GM18909 (cell line): ENCODE measurements at regions not wholly inside any gene's neighbourhood (a gene's known extent, or its start where the extent isn't known, plus 50 kb on each side); places are given as distances from the start of the nearest gene placed in this dataset.
"Not testable (repeated sequence)": the region's sequence is repeated elsewhere in the genome, so short reads cannot be mapped to it uniquely, and the experiment has no call there.

Source experiments
- ATAC-seq: cut with Tn5 transposase; IDR thresholded peaks from one replicate; pipeline ENCODE4 v1.9.1; 2021; ENCODE audit warnings: mild to moderate bottlenecking; ENCODE audit not compliant: unreplicated experiment, poor library complexity

- peak; percentile 89 for ATAC-seq
These were observed 56.7 kb upstream of the GOLGA8R start for GRCh38 chr15:30470601-30471365.

DNA sequence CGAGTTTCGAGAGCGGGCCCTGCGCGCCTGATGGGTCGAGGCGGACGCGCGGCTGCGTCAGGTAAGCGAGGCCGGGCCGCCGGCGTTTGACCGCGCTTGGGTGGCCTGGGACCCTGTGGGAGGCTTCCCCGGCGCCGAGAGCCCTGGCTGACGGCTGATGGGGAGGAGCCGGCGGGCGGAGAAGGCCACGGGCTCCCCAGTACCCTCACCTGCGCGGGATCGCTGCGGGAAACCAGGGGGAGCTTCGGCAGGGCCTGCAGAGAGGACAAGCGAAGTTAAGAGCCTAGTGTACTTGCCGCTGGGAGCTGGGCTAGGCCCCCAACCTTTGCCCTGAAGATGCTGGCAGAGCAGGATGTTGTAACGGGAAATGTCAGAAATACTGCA is 57.3 kb upstream of the GOLGA8R start:
- ATAC-seq: not testable (repeated sequence)

- not testable (repeated sequence) for ATAC-seq
These were observed 57.9 kb upstream of the GOLGA8R start for GRCh38 chr15:30471817-30472551.

DNA sequence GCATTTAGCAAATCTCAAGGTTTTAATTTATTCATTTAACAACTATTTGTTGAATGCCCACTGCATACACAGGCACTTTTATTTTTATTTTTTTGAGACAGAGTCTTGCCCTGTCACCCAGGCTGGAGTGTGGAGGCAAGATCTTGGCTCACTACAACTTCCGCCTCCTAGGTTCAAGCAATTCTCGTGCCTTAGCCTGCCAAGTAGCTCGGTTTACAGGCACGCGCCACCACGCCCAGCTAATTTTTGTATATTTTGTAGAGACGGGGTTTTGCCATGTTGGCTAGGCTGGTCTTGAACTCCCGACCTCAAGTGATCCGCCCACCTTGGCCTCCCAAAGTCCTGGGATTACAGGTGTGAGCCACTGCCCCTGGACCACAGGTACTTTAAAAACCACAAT is 67.0 kb upstream of the GOLGA8Q start:
- ATAC-seq: not testable (repeated sequence)

DNA sequence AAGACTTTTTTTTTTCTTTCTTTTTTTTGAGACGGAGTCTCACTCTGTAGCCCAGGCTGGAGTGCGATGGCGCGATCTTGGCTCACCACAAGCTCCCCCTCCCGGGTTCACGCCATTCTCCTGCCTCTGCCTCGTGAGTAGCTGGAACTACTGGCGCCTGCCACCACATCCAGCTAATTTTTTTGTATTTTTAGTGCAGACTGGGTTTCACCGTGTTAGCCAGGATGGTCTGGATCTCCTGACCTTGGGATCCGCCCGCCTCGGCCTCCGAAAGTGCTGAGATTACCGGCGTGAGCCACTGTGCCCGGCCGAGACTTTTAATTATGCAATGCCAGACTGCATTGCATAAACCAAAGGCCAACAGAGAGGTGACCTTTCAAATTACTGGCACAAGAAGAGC is 62.6 kb upstream of the GOLGA8Q start:
- not testable (repeated sequence) for ATAC-seq

DNA sequence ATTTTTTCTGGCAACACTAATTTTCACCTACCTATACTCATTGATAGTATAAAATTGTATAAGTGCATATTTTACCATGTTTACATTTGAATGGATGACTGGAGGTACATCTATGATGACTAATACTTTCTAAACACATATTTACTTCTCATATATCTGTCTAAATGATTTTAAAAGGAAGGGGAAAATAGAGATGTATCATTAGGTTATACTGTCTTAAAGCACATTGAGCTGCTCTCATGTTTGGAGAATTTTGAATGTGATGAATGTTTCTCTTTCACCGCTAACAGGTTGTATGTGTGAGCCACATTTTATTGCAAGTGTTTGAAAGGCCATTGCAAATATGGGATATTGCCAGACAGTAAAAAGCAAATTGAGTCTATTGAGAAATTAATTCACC is 61.5 kb upstream of the GOLGA8Q start:
- not testable (repeated sequence) for ATAC-seq

DNA sequence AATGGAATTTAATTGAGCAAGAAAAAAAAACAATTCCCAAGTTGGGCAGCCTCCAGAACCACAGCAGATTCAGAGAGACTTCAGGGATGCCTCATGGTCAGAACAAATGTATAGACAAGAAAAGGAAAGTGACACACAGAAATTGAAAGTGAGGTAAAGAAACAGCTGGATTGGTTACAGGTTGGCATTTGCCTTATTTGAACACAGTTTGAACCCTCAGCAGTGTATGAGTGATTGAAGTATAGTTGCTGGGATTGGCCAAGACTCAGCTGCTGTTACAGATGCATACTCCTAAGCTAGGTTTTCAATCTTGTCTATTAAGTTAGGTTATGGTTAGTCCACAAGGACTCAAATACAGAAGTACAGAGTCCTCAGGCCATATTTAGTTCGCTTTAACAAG is 57.9 kb upstream of the GOLGA8Q start:
- not testable (repeated sequence) for ATAC-seq

DNA sequence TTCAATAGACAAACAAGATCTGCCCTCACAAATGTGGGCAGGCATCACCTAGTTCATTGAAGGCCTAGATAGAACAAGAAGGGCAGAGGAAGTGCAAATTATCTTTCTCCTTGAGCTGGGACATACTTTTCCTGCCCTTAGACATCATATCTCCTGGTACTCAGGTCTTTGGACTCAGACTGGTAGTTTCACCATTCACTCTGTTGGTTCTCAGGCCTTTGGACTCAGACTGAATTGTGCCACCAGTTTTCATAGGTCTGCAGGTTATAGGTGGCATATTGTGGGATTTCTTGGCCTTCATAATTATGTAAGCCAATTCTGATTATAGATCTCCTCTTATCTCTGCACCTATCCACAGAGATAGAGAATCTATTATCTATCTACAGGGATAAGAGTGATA is 54.6 kb upstream of the GOLGA8Q start:
- ATAC-seq: not testable (repeated sequence)

DNA sequence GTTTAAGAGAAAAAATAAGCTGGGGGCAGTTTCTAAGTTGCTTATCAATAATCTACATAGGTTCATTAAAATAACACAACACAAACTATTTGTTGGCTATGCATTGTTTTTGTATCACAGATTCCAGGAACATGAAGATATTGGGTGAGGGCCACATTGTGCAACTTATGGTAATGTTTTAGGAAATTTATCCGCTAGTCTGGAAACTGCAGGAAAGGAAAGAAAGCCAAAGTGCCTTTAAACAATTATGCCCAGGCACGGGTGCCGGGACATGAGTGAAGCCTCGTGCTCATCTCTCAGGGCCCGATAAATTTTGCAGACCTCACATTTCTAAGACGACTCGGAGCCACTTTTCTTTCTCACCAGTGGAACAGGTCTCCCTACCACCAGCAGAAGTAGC is 52.6 kb upstream of the GOLGA8Q start:
- not testable (repeated sequence) for ATAC-seq

GRCh38 chr15:30500511-30500910 is 51.3 kb upstream of the GOLGA8Q start:
- not testable (repeated sequence) for ATAC-seq
